H9 (cell line): ENCODE measurements at regions not wholly inside any gene's neighbourhood (a gene's known extent, or its start where the extent isn't known, plus 50 kb on each side); places are given as distances from the start of the nearest gene placed in this dataset.

ENCODE experiments used
- DNase-seq: peaks from one replicate; pipeline ENCODE4 v3.0.0-alpha.2; 2017
- H2AFZ ChIP-seq: one replicate; pipeline ENCODE4 v1.6.1; 2013; ENCODE audit warnings: mild to moderate bottlenecking, low read length, control low read depth, moderate library complexity
- H2AK5ac ChIP-seq: 2 replicates; pipeline ENCODE4 v1.6.1; 2013; ENCODE audit warnings: low read length, control low read depth, mixed read lengths; ENCODE audit not compliant: insufficient read length
- H2BK120ac ChIP-seq: one replicate; pipeline ENCODE4 v1.6.1; 2013; ENCODE audit warnings: low read depth, mild to moderate bottlenecking, low read length, control low read depth, inconsistent platforms; ENCODE audit not compliant: poor library complexity, severe bottlenecking
- H2BK12ac ChIP-seq: 2 replicates; pipeline ENCODE4 v1.6.1; 2013; ENCODE audit warnings: low read length, control low read depth, mixed read lengths, low read depth; ENCODE audit not compliant: insufficient read length
- H2BK15ac ChIP-seq: 2 replicates; pipeline ENCODE4 v1.6.1; 2013; ENCODE audit warnings: low read depth, low read length, control low read depth
- H2BK20ac ChIP-seq: one replicate; pipeline ENCODE4 v1.6.1; 2013; ENCODE audit warnings: low read depth, mild to moderate bottlenecking, low read length, control low read depth, inconsistent platforms; ENCODE audit not compliant: poor library complexity, severe bottlenecking
- H2BK5ac ChIP-seq: 2 replicates; pipeline ENCODE4 v1.6.1; 2013; ENCODE audit warnings: low read length, control low read depth, mixed read lengths; ENCODE audit not compliant: insufficient read length
- H3K14ac ChIP-seq: 2 replicates; pipeline ENCODE4 v1.6.1; 2013; ENCODE audit warnings: low read length, control low read depth; ENCODE audit not compliant: insufficient read depth
- H3K18ac ChIP-seq: 2 replicates; pipeline ENCODE4 v1.6.1; 2013; ENCODE audit warnings: low read depth, mild to moderate bottlenecking, mixed read lengths, low read length, control low read depth; ENCODE audit not compliant: insufficient read length
- H3K23ac ChIP-seq: 2 replicates; pipeline ENCODE4 v1.6.1; 2013; ENCODE audit warnings: low read length, control low read depth, mixed read lengths, low read depth; ENCODE audit not compliant: insufficient read length
- H3K23me2 ChIP-seq: 2 replicates; pipeline ENCODE4 v1.6.1; 2013; ENCODE audit warnings: low read depth, mild to moderate bottlenecking, mixed read lengths, low read length, control low read depth; ENCODE audit not compliant: insufficient read length, poor library complexity, severe bottlenecking
- H3K27ac ChIP-seq: 2 replicates; pipeline ENCODE4 v1.5.1; 2013; ENCODE audit warnings: low read length, control low read depth, mixed read lengths, low read depth; ENCODE audit not compliant: insufficient read length
- H3K27me3 ChIP-seq: 2 replicates; pipeline ENCODE4 v1.6.1; 2013; ENCODE audit warnings: low read length, control low read depth, inconsistent platforms; ENCODE audit not compliant: insufficient read depth
- H3K4ac ChIP-seq: 2 replicates; pipeline ENCODE4 v1.6.1; 2013; ENCODE audit warnings: low read depth, mild to moderate bottlenecking, control low read depth, inconsistent platforms, low read length, moderate library complexity
- H3K4me1 ChIP-seq: 2 replicates; pipeline ENCODE4 v1.6.1; 2013; ENCODE audit warnings: low read length, control low read depth, inconsistent platforms; ENCODE audit not compliant: insufficient read depth
- H3K4me2 ChIP-seq: 2 replicates; pipeline ENCODE4 v1.6.1; 2013; ENCODE audit warnings: low read length, control low read depth, mixed read lengths; ENCODE audit not compliant: insufficient read length, insufficient read depth
- H3K56ac ChIP-seq: 2 replicates; pipeline ENCODE4 v1.6.1; 2013; ENCODE audit warnings: low read depth, mild to moderate bottlenecking, mixed read lengths, low read length, control low read depth; ENCODE audit not compliant: insufficient read length
- H3K79me1 ChIP-seq: 2 replicates; pipeline ENCODE4 v1.6.1; 2013; ENCODE audit warnings: low read depth, mild to moderate bottlenecking, moderate library complexity, low read length, control low read depth, inconsistent platforms; ENCODE audit not compliant: insufficient read depth, poor library complexity, severe bottlenecking
- H3K79me2 ChIP-seq: 2 replicates; pipeline ENCODE4 v1.6.1; 2013; ENCODE audit warnings: low read length, control low read depth, inconsistent platforms; ENCODE audit not compliant: insufficient read depth
- H3K9ac ChIP-seq: 2 replicates; pipeline ENCODE4 v1.6.1; 2013; ENCODE audit warnings: low read length, control low read depth, mixed read lengths; ENCODE audit not compliant: insufficient read length; ENCODE audit errors: extremely low read depth
- H3K9me3 ChIP-seq: one replicate; pipeline ENCODE4 v1.6.1; 2013; ENCODE audit warnings: low read depth, low read length, inconsistent platforms; ENCODE audit not compliant: control insufficient read depth
- H3T11ph ChIP-seq: one replicate; pipeline ENCODE4 v1.6.1; 2013; ENCODE audit warnings: mild to moderate bottlenecking, low read length, control low read depth, inconsistent platforms
- H4K20me1 ChIP-seq: one replicate; pipeline ENCODE4 v1.6.1; 2013; ENCODE audit not compliant: control insufficient read depth, insufficient read length, insufficient read depth
- H4K5ac ChIP-seq: 2 replicates; pipeline ENCODE4 v1.6.1; 2013; ENCODE audit warnings: low read depth, mild to moderate bottlenecking, mixed read lengths, low read length, control low read depth; ENCODE audit not compliant: insufficient read length
- H4K8ac ChIP-seq: replicated peaks from 2 replicates; pipeline ENCODE4 v1.6.1; 2013; ENCODE audit warnings: low read length, control low read depth, mixed read lengths, low read depth; ENCODE audit not compliant: insufficient read length
- H4K91ac ChIP-seq: 2 replicates; pipeline ENCODE4 v1.6.1; 2013; ENCODE audit warnings: low read depth, mild to moderate bottlenecking, moderate library complexity, mixed read lengths, low read length, control low read depth; ENCODE audit not compliant: insufficient read length
- H3K27ac Mint-ChIP-seq, 3 experiments: 2 replicates in 2 of 3; 3 replicates in 1 of 3; pipeline ENCODE4 v1.8.0; 2020 to 2021; ENCODE audit warnings: mixed read lengths in 3 of 3, mild to moderate bottlenecking in 1 of 3, moderate library complexity in 1 of 3
- H3K27me3 Mint-ChIP-seq: 2 replicates; pipeline ENCODE4 v1.8.0; 2021; ENCODE audit warnings: low read depth, mild to moderate bottlenecking, moderate library complexity, mixed read lengths
- H3K36me3 Mint-ChIP-seq, 3 experiments: 2 replicates in 2 of 3; 3 replicates in 1 of 3; pipeline ENCODE4 v1.8.0; 2020 to 2021; ENCODE audit warnings: low read depth in 3 of 3, mixed read lengths in 3 of 3; ENCODE audit not compliant: insufficient read depth in 1 of 3
- H3K4me1 Mint-ChIP-seq, 2 experiments: 2 replicates each; pipeline ENCODE4 v1.8.0; 2020; ENCODE audit warnings: mixed read lengths in 2 of 2
- H3K4me3 Mint-ChIP-seq, 2 experiments: 2 replicates in 1 of 2; 3 replicates in 1 of 2; pipeline ENCODE4 v1.8.0; 2020 to 2021; ENCODE audit warnings: mild to moderate bottlenecking in 2 of 2, mixed read lengths in 2 of 2, moderate library complexity in 1 of 2
- H3K9me3 Mint-ChIP-seq, 2 experiments: 2 replicates in 1 of 2; 3 replicates in 1 of 2; pipeline ENCODE4 v1.8.0; 2020; ENCODE audit warnings: mild to moderate bottlenecking in 2 of 2, mixed read lengths in 2 of 2, moderate library complexity in 1 of 2
- WGBS: extraction: QIAGEN DNeasy Blood & Tissue Kit; methylation state at CpG from one replicate; pipeline ENCODE4 v1.1.7; 2013; ENCODE audit warnings: missing lambda C conversion rate, low lambda C conversion rate, mixed read lengths; ENCODE audit not compliant: insufficient read length; ENCODE audit errors: extremely low coverage; 5-methylcytosine and 5-hydroxymethylcytosine counted together
- TF ChIP-seq, protein P1 (sequence below): fragments of 200-600 bp; sonication (generic); conservative IDR thresholded peaks from 3 replicates; pipeline ENCODE4 v1.8.0; 2021; ENCODE audit warnings: antibody characterized with exemption, mild to moderate bottlenecking

DNA sequence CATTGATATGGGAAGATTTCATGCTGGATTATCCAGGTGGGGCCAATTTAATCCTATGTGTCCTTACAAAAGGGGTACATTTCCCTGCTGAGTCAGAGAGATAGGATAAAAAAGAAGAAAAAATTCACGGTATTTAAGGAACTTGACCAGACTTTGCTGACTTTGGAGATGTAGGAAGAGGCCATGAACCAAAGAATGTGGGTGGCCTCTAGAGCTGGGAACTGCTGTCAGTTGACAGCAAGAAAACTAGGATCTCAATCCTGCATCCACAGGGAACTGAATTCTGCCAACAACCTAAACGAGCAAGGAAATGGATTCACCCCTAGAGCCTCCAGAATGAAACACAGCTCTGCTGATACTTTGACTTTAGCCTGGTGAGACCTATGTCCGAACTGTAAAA lies 148.1 kb upstream of the SLC24A5 start:
- no peak overlapping the region for H3K4me3 Mint-ChIP-seq
- no peak overlapping the region for H3K23ac ChIP-seq
- H3K4ac ChIP-seq: no peak overlapping the region
- no peak overlapping the region for H4K5ac ChIP-seq
- H3K14ac ChIP-seq: no peak overlapping the region
- H3K4me2 ChIP-seq: no peak overlapping the region
- H2BK12ac ChIP-seq: no peak overlapping the region
- no peaks in the 10 kb centered on the region for H3K79me1 ChIP-seq
- no peak overlapping the region for H2AFZ ChIP-seq
- H2BK120ac ChIP-seq: no peak overlapping the region
- no peak overlapping the region for H3K56ac ChIP-seq
- H3T11ph ChIP-seq: no peak overlapping the region
- H2AK5ac ChIP-seq: no peak overlapping the region
- H3K27ac ChIP-seq: no peak overlapping the region
- WGBS: no CpG with 5 or more reads among the region's 3 CpGs
- no peak overlapping the region for H2BK15ac ChIP-seq
- peaks cover 0 to 4% (median 0%) of the 10 kb centered on the region in 3 experiments; a peak in 1 of 7 replicates for H3K36me3 Mint-ChIP-seq
- H3K4me1 Mint-ChIP-seq: peaks cover 12 to 20% of the 10 kb centered on the region in 2 experiments
- H3K27me3 ChIP-seq: no peaks in the 10 kb centered on the region
- H3K79me2 ChIP-seq: no peaks in the 10 kb centered on the region
- H3K9ac ChIP-seq: no peak overlapping the region
- H2BK20ac ChIP-seq: no peak overlapping the region
- no peaks in the 10 kb centered on the region for H3K9me3 Mint-ChIP-seq
- H3K27me3 Mint-ChIP-seq: no peaks in the 10 kb centered on the region
- no peak for DNase-seq
- H4K91ac ChIP-seq: no peak overlapping the region
- no peak overlapping the region for H2BK5ac ChIP-seq
- H3K18ac ChIP-seq: no peak overlapping the region
- TF ChIP-seq, protein P1, sequence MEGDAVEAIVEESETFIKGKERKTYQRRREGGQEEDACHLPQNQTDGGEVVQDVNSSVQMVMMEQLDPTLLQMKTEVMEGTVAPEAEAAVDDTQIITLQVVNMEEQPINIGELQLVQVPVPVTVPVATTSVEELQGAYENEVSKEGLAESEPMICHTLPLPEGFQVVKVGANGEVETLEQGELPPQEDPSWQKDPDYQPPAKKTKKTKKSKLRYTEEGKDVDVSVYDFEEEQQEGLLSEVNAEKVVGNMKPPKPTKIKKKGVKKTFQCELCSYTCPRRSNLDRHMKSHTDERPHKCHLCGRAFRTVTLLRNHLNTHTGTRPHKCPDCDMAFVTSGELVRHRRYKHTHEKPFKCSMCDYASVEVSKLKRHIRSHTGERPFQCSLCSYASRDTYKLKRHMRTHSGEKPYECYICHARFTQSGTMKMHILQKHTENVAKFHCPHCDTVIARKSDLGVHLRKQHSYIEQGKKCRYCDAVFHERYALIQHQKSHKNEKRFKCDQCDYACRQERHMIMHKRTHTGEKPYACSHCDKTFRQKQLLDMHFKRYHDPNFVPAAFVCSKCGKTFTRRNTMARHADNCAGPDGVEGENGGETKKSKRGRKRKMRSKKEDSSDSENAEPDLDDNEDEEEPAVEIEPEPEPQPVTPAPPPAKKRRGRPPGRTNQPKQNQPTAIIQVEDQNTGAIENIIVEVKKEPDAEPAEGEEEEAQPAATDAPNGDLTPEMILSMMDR: no peak
- H4K8ac ChIP-seq: no peak overlapping the region
- H3K4me1 ChIP-seq: peaks cover 2% of the 10 kb centered on the region; the same call in 1 of the 2 replicates
- H3K23me2 ChIP-seq: no peaks in the 10 kb centered on the region
- H3K27ac Mint-ChIP-seq: no peak overlapping the region; a peak in 1 of 7 replicates
- no peaks in the 10 kb centered on the region for H4K20me1 ChIP-seq
- no peaks in the 10 kb centered on the region for H3K9me3 ChIP-seq
